Loucy (cell line): ENCODE measurements at regions not wholly inside any gene's neighbourhood (a gene's known extent, or its start where the extent isn't known, plus 50 kb on each side); places are given as distances from the start of the nearest gene placed in this dataset.

Experiments used
- H2AFZ ChIP-seq: fragments of 200-600 bp; sonication (generic); 2 replicates; pipeline ENCODE4 v1.6.0; 2016; ENCODE audit warnings: antibody characterized with exemption, mild to moderate bottlenecking, low read length, moderate library complexity
- H3F3A ChIP-seq: fragments of 200-600 bp; 2 replicates; pipeline ENCODE4 v1.6.0; 2016; ENCODE audit warnings: antibody characterized with exemption, low read depth, mild to moderate bottlenecking
- H3K27me3 ChIP-seq: fragments of 200-600 bp; sonication (generic); 2 replicates; pipeline ENCODE4 v1.6.1; 2014; ENCODE audit warnings: low read length, mild to moderate bottlenecking; ENCODE audit not compliant: insufficient read depth, poor library complexity, severe bottlenecking
- H3K36me3 ChIP-seq: fragments of 200-600 bp; sonication (generic); 2 replicates; pipeline ENCODE4 v1.6.1; 2016; ENCODE audit warnings: low read length; ENCODE audit not compliant: insufficient read depth
- H3K4me1 ChIP-seq: fragments of 200-600 bp; sonication (generic); 2 replicates; pipeline ENCODE4 v1.5.1; 2014; ENCODE audit warnings: low read length, mild to moderate bottlenecking; ENCODE audit not compliant: insufficient read depth, poor library complexity, severe bottlenecking
- H3K4me2 ChIP-seq: fragments of 200-600 bp; sonication (generic); 2 replicates; pipeline ENCODE4 v1.6.0; 2014; ENCODE audit warnings: antibody characterized with exemption, low read length, low read depth, mild to moderate bottlenecking; ENCODE audit not compliant: poor library complexity, severe bottlenecking
- H3K4me3 ChIP-seq: fragments of 200-600 bp; sonication (generic); 2 replicates; pipeline ENCODE4 v1.5.1; 2014; ENCODE audit warnings: low read length, mild to moderate bottlenecking, mixed read lengths; ENCODE audit not compliant: poor library complexity, severe bottlenecking
- H3K79me2 ChIP-seq: fragments of 200-600 bp; sonication (generic); 2 replicates; pipeline ENCODE4 v1.6.1; 2014; ENCODE audit warnings: low read length; ENCODE audit not compliant: insufficient read depth
- H3K9ac ChIP-seq: fragments of 200-600 bp; sonication (generic); 2 replicates; pipeline ENCODE4 v1.6.0; 2014; ENCODE audit warnings: mild to moderate bottlenecking, low read depth, low read length, moderate library complexity; ENCODE audit not compliant: poor library complexity, severe bottlenecking
- H3K9me2 ChIP-seq: fragments of 200-600 bp; sonication (generic); replicated peaks from 2 replicates; pipeline ENCODE4 v1.6.1; 2016; ENCODE audit warnings: low read depth, low read length, mixed read lengths
- H3K9me3 ChIP-seq: fragments of 200-600 bp; sonication (generic); 2 replicates; pipeline ENCODE4 v1.6.1; 2014; ENCODE audit warnings: mild to moderate bottlenecking, antibody characterized with exemption, low read length, low read depth; ENCODE audit not compliant: insufficient read depth
- H4K20me1 ChIP-seq: fragments of 200-600 bp; sonication (generic); 2 replicates; pipeline ENCODE4 v1.6.0; 2014; ENCODE audit warnings: antibody characterized with exemption, low read length, mild to moderate bottlenecking; ENCODE audit not compliant: insufficient read depth, poor library complexity, severe bottlenecking
- CTCF ChIP-seq: fragments of 200-600 bp; sonication (generic); conservative IDR thresholded peaks from 2 replicates; pipeline ENCODE4 v1.5.1; 2014; ENCODE audit warnings: mild to moderate bottlenecking, antibody characterized with exemption, low read length
- EZH2phosphoT487 ChIP-seq: fragments of 200-600 bp; IDR thresholded peaks from 2 replicates; pipeline ENCODE4 v1.6.1; 2018; ENCODE audit warnings: antibody characterized with exemption, mild to moderate bottlenecking, moderate library complexity, borderline replicate concordance

GRCh38 chr12:28681980-28682379 lies 467.1 kb upstream of the FAR2 start:
- H3K9me3 ChIP-seq: no peaks in the 10 kb centered on the region

GRCh38 chr12:28683366-28683765 lies 465.7 kb upstream of the FAR2 start:
- no peaks in the 10 kb centered on the region for H3F3A ChIP-seq
- H3K4me3 ChIP-seq: no peak overlapping the region
- H4K20me1 ChIP-seq: no peaks in the 10 kb centered on the region
- H3K9ac ChIP-seq: no peak overlapping the region
- H3K4me2 ChIP-seq: no peak overlapping the region
- no peaks in the 10 kb centered on the region for H3K4me1 ChIP-seq
- H3K9me2 ChIP-seq: no peaks in the 10 kb centered on the region
- no peak for TF ChIP-seq EZH2phosphoT487
- no peak for TF ChIP-seq CTCF
- no peak overlapping the region for H2AFZ ChIP-seq
- H3K79me2 ChIP-seq: no peaks in the 10 kb centered on the region
- no peaks in the 10 kb centered on the region for H3K36me3 ChIP-seq
- no peaks in the 10 kb centered on the region for H3K27me3 ChIP-seq
- H3K9me3 ChIP-seq: no peaks in the 10 kb centered on the region

More at GRCh38 chr12:28681980-28682379, 467.1 kb upstream of the FAR2 start:
- Histone ChIP-seq H3F3A (no peaks in the 10 kb centered on the region), H3K36me3 (no peaks in the 10 kb centered on the region), H3K4me3 (no peak overlapping the region), H4K20me1 (no peaks in the 10 kb centered on the region), H3K9ac (no peak overlapping the region), H3K79me2 (no peaks in the 10 kb centered on the region), H3K4me1 (no peaks in the 10 kb centered on the region), H3K4me2 (no peak overlapping the region), H3K9me2 (no peaks in the 10 kb centered on the region), H3K27me3 (no peaks in the 10 kb centered on the region), H2AFZ (no peak overlapping the region)
- TF ChIP-seq EZH2phosphoT487 (no peak), CTCF (no peak)

- Histone ChIP-seq H3K9me2 (no peaks in the 10 kb centered on the region), H3K4me2 (no peak overlapping the region), H3K4me3 (no peak overlapping the region), H3K36me3 (no peaks in the 10 kb centered on the region), H3K9ac (no peak overlapping the region), H4K20me1 (no peaks in the 10 kb centered on the region), H3K27me3 (no peaks in the 10 kb centered on the region), H3F3A (no peaks in the 10 kb centered on the region), H2AFZ (no peak overlapping the region; the same call in 1 of the 2 replicates), H3K9me3 (no peaks in the 10 kb centered on the region), H3K4me1 (no peaks in the 10 kb centered on the region), H3K79me2 (no peaks in the 10 kb centered on the region)
- no peak for TF ChIP-seq CTCF
- TF ChIP-seq EZH2phosphoT487: no peak
These were observed 459.5 kb upstream of the FAR2 start for GRCh38 chr12:28689398-28690175.
